Keratinocyte (primary cell): ENCODE measurements at regions not wholly inside any gene's neighbourhood (a gene's known extent, or its start where the extent isn't known, plus 50 kb on each side); places are given as distances from the start of the nearest gene placed in this dataset.

ENCODE experiments used
- DNase-seq: peaks from one replicate; pipeline ENCODE4 v3.0.0-alpha.2; 2011; ENCODE audit warnings: low read depth, missing footprints, low spot score
- FAIRE-seq: peaks from 2 replicates; lab custom pipeline; 2011; peaks lifted over from hg19 to GRCh38; lab: Jason Lieb, UNC
- H2AFZ ChIP-seq: 2 replicates; pipeline ENCODE4 v1.6.0; 2012; ENCODE audit warnings: low read length, control low read depth, inconsistent platforms; ENCODE audit not compliant: control insufficient read depth
- H3K27ac ChIP-seq: 2 replicates; pipeline ENCODE4 v1.5.1; 2011; ENCODE audit warnings: low read length; ENCODE audit not compliant: control insufficient read depth, insufficient read depth
- H3K27me3 ChIP-seq: 3 replicates; pipeline ENCODE4 v1.6.0; 2011; ENCODE audit warnings: low read length; ENCODE audit not compliant: control insufficient read depth, insufficient read depth; ENCODE audit errors: extremely low read depth
- H3K36me3 ChIP-seq, 2 experiments: 2 replicates in 1 of 2; 3 replicates in 1 of 2; pipeline ENCODE4 v1.5.1; 2011; ENCODE audit warnings: low read length in 2 of 2, mild to moderate bottlenecking in 1 of 2; ENCODE audit not compliant: control insufficient read depth in 2 of 2, insufficient read depth in 2 of 2; ENCODE audit errors: extremely low read depth in 1 of 2
- H3K4me1 ChIP-seq: 3 replicates; pipeline ENCODE4 v1.5.1; 2011; ENCODE audit warnings: low read length; ENCODE audit not compliant: control insufficient read depth, insufficient read depth; ENCODE audit errors: extremely low read depth
- H3K4me2 ChIP-seq: 3 replicates; pipeline ENCODE4 v1.6.0; 2011; ENCODE audit warnings: low read depth, low read length; ENCODE audit not compliant: control insufficient read depth, insufficient read depth; ENCODE audit errors: extremely low read depth
- H3K4me3 ChIP-seq, 3 experiments: fragments of 200-600 bp in 1 of 3; sonication (generic) in 1 of 3; 2 replicates in 2 of 3; 3 replicates in 1 of 3; pipeline ENCODE4 v1.5.1; 2011 to 2016; ENCODE audit warnings: low read length in 3 of 3, mild to moderate bottlenecking in 3 of 3, control low read depth in 2 of 3, inconsistent platforms in 1 of 3, low read depth in 1 of 3, mixed read lengths in 1 of 3, mixed run types in 1 of 3, moderate library complexity in 1 of 3; ENCODE audit not compliant: control insufficient read depth in 2 of 3, insufficient read depth in 2 of 3; ENCODE audit errors: extremely low read depth in 1 of 3
- H3K79me2 ChIP-seq: 2 replicates; pipeline ENCODE4 v1.6.0; 2012; ENCODE audit warnings: low read length; ENCODE audit not compliant: control insufficient read depth, insufficient read depth
- H3K9ac ChIP-seq: 3 replicates; pipeline ENCODE4 v1.6.0; 2011; ENCODE audit warnings: low read length; ENCODE audit not compliant: control insufficient read depth, insufficient read depth; ENCODE audit errors: extremely low read depth
- H3K9me1 ChIP-seq: 3 replicates; pipeline ENCODE4 v1.6.0; 2011; ENCODE audit warnings: low read length; ENCODE audit not compliant: control insufficient read depth, insufficient read depth; ENCODE audit errors: extremely low read depth
- H3K9me3 ChIP-seq: 2 replicates; pipeline ENCODE4 v1.5.1; 2012; ENCODE audit warnings: low read depth, low read length; ENCODE audit not compliant: control insufficient read depth
- H4K20me1 ChIP-seq: 3 replicates; pipeline ENCODE4 v1.6.0; 2011; ENCODE audit warnings: low read length; ENCODE audit not compliant: control insufficient read depth, insufficient read depth; ENCODE audit errors: extremely low read depth
- CTCF ChIP-seq, 3 experiments: IDR thresholded peaks in 1 of 3; conservative IDR thresholded peaks in 1 of 3; optimal IDR thresholded peaks in 1 of 3; 2 replicates in 2 of 3; 3 replicates in 1 of 3; pipeline versions ENCODE3 to v1.5.1; 2011; ENCODE audit warnings: low read length in 3 of 3, mild to moderate bottlenecking in 3 of 3, moderate library complexity in 2 of 3, control low read depth in 1 of 3, inconsistent platforms in 1 of 3; ENCODE audit not compliant: insufficient read depth in 2 of 3; ENCODE audit errors: extremely low read depth in 1 of 3
- EZH2 ChIP-seq: IDR thresholded peaks from one replicate; pipeline ENCODE4 v1.6.1; 2012; ENCODE audit warnings: inconsistent platforms, mild to moderate bottlenecking, low read length, moderate library complexity
- dilution Hi-C: fragments of 300-500 bp; cut with MboI; formaldehyde crosslinking; loops from one replicate; pipeline ENCODE4 v1.7.0; 2020; ENCODE audit warnings: low sequenced_read_pairs; ENCODE audit not compliant: extremely low pct_ligation_motif_present

GRCh38 chr1:43037466-43037865 lies 78.8 kb upstream of the SLC2A1 start:
- H3K9ac ChIP-seq: no peak overlapping the region
- no peak overlapping the region for H2AFZ ChIP-seq
- no peaks in the 10 kb centered on the region for H3K9me1 ChIP-seq
- no peaks in the 10 kb centered on the region for H4K20me1 ChIP-seq
- FAIRE-seq (no peak), DNase-seq (no peak)
- H3K4me1 ChIP-seq: peaks cover 12% of the 10 kb centered on the region
- no peaks in the 10 kb centered on the region for H3K79me2 ChIP-seq
- dilution Hi-C loops: no loop called here
- H3K4me3 ChIP-seq: no peak overlapping the region
- no peaks in the 10 kb centered on the region for H3K27me3 ChIP-seq
- H3K27ac ChIP-seq: no peak overlapping the region
- H3K36me3 ChIP-seq: no peaks in the 10 kb centered on the region
- no peak for TF ChIP-seq CTCF (optimal IDR thresholded peaks at IDR 0.05 in 1 of 3, IDR thresholded peaks at IDR 0.05 in 1 of 3, conservative IDR thresholded peaks at IDR 0.05 in 1 of 3; ENCODE audit: extremely low read depth in 1 of 3, insufficient read depth in 2 of 3, low read length in 3 of 3)
- TF ChIP-seq EZH2: no peak
- no peak overlapping the region for H3K4me2 ChIP-seq
- H3K9me3 ChIP-seq: no peaks in the 10 kb centered on the region

- H3K9ac ChIP-seq: no peak overlapping the region
- H3K4me3 ChIP-seq: no peak overlapping the region
- dilution Hi-C loops: no loop called here
- no peaks in the 10 kb centered on the region for H3K9me3 ChIP-seq
- H3K27me3 ChIP-seq: no peaks in the 10 kb centered on the region
- H3K27ac ChIP-seq: no peak overlapping the region
- H3K9me1 ChIP-seq: no peaks in the 10 kb centered on the region
- no peaks in the 10 kb centered on the region for H3K79me2 ChIP-seq
- TF ChIP-seq EZH2: no peak
- DNase-seq (no peak), FAIRE-seq (no peak)
- H3K36me3 ChIP-seq: no peaks in the 10 kb centered on the region
- no peaks in the 10 kb centered on the region for H4K20me1 ChIP-seq
- no peak overlapping the region for H2AFZ ChIP-seq
- H3K4me1 ChIP-seq: peaks cover 12% of the 10 kb centered on the region
- H3K4me2 ChIP-seq: no peak overlapping the region
Observed at GRCh38 chr1:43036932-43037331, 78.3 kb upstream of the SLC2A1 start.
